Astrocyte of the cerebellum (primary cell): ENCODE measurements at regions not wholly inside any gene's neighbourhood (a gene's known extent, or its start where the extent isn't known, plus 50 kb on each side); places are given as distances from the start of the nearest gene placed in this dataset.

ENCODE experiments used
- DNase-seq: peaks from one replicate; pipeline ENCODE4 v3.0.0-alpha.2; 2011; ENCODE audit warnings: low read depth
- H3K4me3 ChIP-seq: 2 replicates; pipeline ENCODE4 v1.5.1; 2011; ENCODE audit warnings: mild to moderate bottlenecking, low read depth, low read length, moderate library complexity
- CTCF ChIP-seq: IDR thresholded peaks from 2 replicates; pipeline ENCODE4 v1.5.1; 2012; ENCODE audit warnings: low read length, low read depth, moderate library complexity, mild to moderate bottlenecking; ENCODE audit errors: missing control alignments
- in situ Hi-C: cut with HindIII; loops from 2 replicates; pipeline ENCODE4 v1.10.0; 2017; ENCODE audit warnings: low sequenced_read_pairs

- no peak for TF ChIP-seq CTCF
- in situ Hi-C loops: no loop called here
- H3K4me3 ChIP-seq: no peak overlapping the region
- no peak for DNase-seq
These were observed 441.9 kb upstream of the SLC14A2 start for GRCh38 chr18:45173327-45173726.

DNA sequence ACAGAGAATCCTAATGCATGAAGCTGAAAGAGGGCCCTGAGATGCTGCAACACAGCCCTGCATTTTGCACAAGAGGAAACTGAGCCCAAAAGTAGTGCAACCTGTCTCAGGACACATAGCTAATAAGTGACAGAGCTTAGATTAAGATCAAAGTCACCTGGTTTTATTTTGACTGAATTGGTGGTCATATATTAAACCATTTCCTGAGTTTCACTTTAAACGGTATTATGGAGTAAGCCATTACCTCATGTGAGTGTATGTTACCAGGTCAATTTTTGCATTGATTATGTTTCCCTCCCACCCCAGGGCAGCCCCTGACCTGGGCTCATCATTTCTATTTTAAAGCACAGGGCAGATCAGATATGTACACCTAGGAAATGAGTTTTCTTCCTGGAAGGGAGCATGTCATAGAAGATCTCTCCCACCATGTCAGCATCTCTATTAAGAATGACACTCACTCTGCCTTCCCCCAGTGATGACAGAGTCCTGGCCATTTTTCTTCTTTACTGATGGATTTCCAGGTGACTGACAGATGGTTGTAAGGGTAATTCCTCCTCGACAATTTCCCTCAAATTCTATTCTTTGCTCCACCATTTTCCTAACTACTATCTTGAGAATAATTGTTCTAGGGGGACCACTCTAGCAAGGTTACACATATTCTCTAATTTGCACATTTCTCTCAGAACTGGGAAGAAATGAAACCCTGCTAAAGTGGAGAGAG, 441.3 kb upstream of the SLC14A2 start:
- H3K4me3 ChIP-seq: no peak overlapping the region
- in situ Hi-C loops: no loop called here
- TF ChIP-seq CTCF: no peak
- DNase-seq: no peak

DNA sequence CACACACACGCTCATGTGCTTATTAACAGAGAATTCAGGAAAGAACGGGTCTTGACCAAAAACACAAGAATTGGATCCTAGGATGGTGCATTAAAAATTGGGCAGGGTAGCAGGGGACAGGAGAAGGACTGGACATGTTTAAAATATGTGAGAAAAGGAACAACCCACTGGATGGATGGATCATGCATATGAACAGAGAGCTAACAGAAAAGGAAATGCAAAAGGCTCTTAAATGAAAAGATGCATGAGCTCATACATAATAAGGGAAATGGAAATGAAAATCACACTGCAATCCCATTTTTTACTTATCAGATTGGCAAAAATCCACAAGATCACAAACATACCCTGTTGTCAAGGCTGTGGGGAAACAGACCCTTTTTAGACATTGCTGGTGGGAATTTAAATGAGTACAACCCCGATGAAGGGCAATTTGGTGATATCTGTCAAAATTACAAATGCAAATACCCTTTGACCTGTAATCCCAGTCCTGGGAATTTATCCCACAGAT, 440.6 kb upstream of the SLC14A2 start:
- no peak for TF ChIP-seq CTCF
- in situ Hi-C loops: no loop called here
- no peak for DNase-seq
- no peak overlapping the region for H3K4me3 ChIP-seq

DNA sequence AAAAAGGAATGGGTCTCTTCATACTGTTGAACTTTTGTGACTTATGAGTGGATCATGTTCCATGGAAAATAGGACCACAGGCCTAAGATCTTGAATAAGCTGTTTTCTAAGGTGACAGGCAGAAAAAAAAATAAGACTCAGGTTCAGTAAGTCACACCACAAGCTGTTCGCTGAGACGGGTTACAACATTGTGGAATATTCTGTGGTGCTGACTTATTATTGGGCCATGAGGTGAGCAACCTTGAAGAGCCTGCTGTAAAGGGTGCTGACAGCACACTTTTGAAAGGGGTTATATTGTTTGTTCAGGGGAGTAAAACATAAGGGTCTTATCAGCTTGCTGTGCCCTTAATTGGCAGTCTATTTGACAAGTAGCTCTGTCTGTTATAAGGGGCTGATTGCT, 439.8 kb upstream of the SLC14A2 start:
- TF ChIP-seq CTCF: no peak
- DNase-seq: no peak
- no peak overlapping the region for H3K4me3 ChIP-seq
- in situ Hi-C loops: no loop called here

DNA sequence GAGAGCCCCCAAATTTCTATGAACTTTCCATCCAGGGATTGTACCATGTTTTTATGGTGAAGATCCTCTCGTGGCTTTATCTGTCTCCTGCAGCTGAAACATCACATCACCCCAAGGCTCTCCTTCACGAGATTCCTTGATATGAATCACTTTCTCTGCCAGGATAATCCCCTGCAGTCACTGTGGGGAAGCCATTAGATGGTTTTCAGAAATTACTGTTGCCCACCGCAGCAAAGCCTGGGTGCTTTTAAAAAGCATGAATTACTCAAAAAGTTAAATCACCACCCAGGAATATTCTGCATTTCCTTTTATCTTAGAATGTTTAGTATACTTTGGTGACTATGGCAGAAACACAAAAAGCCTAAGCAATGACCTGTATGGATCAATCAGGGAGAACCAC, 428.4 kb upstream of the SLC14A2 start:
- in situ Hi-C loops: no loop called here
- no peak for TF ChIP-seq CTCF

GRCh38 chr18:45191795-45192194, 423.5 kb upstream of the SLC14A2 start:
- H3K4me3 ChIP-seq: no peak overlapping the region
- in situ Hi-C loops: no loop called here
- DNase-seq: no peak
- TF ChIP-seq CTCF: no peak

More for the DNA sequence above, 428.4 kb upstream of the SLC14A2 start:
- no peak for DNase-seq
- no peak overlapping the region for H3K4me3 ChIP-seq
